Upper lobe of left lung (tissue), 4 donors: ENCODE measurements at regions not wholly inside any gene's neighbourhood (a gene's known extent, or its start where the extent isn't known, plus 50 kb on each side); places are given as distances from the start of the nearest gene placed in this dataset.

Experiments
- POLR2A ChIP-seq, 4 donors: fragments of 450-650 bp; IDR thresholded peaks; one replicate each; pipeline ENCODE4 v1.5.1; 2016 to 2017; ENCODE audit warnings: antibody characterized with exemption in 4 of 4, mild to moderate bottlenecking in 2 of 4
- POLR2AphosphoS5 ChIP-seq, 2 donors: sonication (generic); formaldehyde crosslinking; IDR thresholded peaks; one replicate each; pipeline ENCODE4 v1.5.1; 2017; ENCODE audit warnings: antibody characterized with exemption in 2 of 2
- TF ChIP-seq, protein P1 (sequence below), 6 experiments: fragments of 450-650 bp in 4 of 6; fragments of 200-600 bp in 2 of 6; sonication (generic) in 2 of 6; IDR thresholded peaks; one replicate each; pipeline ENCODE4 v1.5.1; 2016 to 2019; ENCODE audit warnings: antibody characterized with exemption in 6 of 6

GRCh38 chr18:71583252-71583651, 960.9 kb downstream of the CBLN2 start:
- TF ChIP-seq, protein P1, sequence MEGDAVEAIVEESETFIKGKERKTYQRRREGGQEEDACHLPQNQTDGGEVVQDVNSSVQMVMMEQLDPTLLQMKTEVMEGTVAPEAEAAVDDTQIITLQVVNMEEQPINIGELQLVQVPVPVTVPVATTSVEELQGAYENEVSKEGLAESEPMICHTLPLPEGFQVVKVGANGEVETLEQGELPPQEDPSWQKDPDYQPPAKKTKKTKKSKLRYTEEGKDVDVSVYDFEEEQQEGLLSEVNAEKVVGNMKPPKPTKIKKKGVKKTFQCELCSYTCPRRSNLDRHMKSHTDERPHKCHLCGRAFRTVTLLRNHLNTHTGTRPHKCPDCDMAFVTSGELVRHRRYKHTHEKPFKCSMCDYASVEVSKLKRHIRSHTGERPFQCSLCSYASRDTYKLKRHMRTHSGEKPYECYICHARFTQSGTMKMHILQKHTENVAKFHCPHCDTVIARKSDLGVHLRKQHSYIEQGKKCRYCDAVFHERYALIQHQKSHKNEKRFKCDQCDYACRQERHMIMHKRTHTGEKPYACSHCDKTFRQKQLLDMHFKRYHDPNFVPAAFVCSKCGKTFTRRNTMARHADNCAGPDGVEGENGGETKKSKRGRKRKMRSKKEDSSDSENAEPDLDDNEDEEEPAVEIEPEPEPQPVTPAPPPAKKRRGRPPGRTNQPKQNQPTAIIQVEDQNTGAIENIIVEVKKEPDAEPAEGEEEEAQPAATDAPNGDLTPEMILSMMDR (IDR thresholded peaks at IDR 0.05) = no peak
- TF ChIP-seq POLR2A (IDR thresholded peaks at IDR 0.05) = no peak
- TF ChIP-seq POLR2AphosphoS5 (IDR thresholded peaks at IDR 0.05) = no peak
